Pons (tissue), 1 donor: ENCODE measurements at regions not wholly inside any gene's neighbourhood (a gene's known extent, or its start where the extent isn't known, plus 50 kb on each side); places are given as distances from the start of the nearest gene placed in this dataset.
A peak's percentile ranks its signal among the peaks of the same experiment; 100 is the strongest.
"Not testable (repeated sequence)": the region's sequence is repeated elsewhere in the genome, so short reads cannot be mapped to it uniquely, and the experiment has no call there.

Source experiments
- DNase-seq: peaks from one replicate; pipeline ENCODE4 v3.0.0-alpha.2; 2016; ENCODE audit warnings: low spot score

DNA sequence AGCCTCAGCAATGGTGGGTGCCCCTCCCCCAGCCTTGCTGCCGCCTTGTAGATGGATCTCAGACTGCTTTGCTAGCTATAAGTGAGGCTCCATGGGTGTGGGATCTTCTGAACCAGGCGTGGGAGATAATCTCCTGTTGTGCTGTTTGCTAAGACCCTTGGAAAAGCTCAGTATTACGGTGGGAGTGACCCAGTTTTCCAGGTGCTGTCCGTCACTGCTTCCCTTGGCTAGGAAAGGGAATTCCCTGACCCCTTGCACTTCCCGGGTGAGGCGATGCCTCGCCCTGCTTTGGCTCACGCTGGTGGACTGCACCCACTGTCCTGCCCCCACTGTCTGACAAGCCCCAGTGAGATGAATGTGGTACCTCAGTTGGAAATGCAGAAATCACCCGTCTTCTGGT lies 411.2 kb downstream of the RAB38 start:
- not testable (repeated sequence) for DNase-seq

- DNase-seq, result no peak
Observed at GRCh38 chr11:87754685-87755084, 420.6 kb downstream of the RAB38 start.

DNA sequence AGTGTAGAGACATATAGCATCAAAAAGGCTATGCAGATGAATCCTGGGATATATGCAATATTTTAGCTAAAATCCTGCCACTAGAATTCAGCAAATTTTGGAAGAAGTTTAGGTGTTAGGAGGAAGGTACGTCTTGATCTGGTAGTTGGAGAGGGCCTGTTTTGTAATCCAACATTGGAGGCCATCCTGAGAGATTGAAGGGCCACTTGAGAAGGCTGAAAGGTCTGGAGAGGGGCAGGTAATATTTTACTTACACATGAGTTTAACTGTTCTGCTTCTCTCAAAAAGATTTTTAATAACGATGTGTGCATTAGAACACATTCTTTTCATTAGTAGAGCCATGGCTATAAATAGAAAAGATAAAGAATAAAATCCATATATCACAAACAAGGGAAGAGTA lies 422.1 kb downstream of the RAB38 start:
- no peak for DNase-seq

GRCh38 chr11:87743007-87743406 lies 432.2 kb downstream of the RAB38 start:
- peak; percentile 62 for DNase-seq

DNA sequence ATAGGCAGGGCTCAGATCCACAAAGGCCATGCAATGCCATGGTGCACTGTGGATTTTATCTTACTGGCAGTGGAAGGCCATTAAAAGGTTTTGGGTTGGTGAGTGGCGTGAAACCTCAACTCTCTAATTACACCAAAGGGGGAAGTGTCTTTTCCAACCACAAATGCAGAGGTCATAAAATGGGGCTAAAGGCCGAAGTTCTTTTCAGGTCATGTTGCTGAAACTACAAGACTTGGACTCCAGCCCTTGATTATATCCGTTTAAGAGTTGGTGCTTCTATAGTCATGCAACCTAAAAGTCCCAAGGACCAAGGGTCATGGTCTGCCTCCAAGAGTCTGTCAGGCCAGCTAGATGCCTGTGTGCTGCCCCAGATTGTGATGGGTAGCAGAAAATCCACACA lies 434.3 kb downstream of the RAB38 start:
- no peak for DNase-seq

DNA sequence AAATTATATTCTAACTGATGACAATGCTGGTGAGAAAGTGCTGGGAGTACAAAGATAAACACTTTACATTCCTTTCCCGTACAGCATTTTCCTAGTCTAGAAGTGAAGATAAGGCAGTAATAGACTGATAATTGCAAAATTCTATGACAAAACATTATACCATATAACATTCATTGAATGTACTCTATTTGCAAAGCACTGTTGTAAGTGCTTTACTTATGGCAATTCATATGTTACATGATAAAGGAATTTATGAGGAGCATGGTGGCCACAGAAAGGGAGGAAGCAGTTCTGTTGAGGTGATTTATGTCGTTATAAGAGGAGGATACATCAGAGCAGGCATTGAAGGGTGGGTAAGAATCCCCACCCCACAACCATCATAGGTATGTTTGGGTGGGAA lies 434.8 kb downstream of the RAB38 start:
- no peak for DNase-seq

- no peak for DNase-seq
Observed at GRCh38 chr11:87739766-87740165, 435.5 kb downstream of the RAB38 start.

- no peak for DNase-seq
Observed at GRCh38 chr11:87739261-87739660, 436.0 kb downstream of the RAB38 start.

DNA sequence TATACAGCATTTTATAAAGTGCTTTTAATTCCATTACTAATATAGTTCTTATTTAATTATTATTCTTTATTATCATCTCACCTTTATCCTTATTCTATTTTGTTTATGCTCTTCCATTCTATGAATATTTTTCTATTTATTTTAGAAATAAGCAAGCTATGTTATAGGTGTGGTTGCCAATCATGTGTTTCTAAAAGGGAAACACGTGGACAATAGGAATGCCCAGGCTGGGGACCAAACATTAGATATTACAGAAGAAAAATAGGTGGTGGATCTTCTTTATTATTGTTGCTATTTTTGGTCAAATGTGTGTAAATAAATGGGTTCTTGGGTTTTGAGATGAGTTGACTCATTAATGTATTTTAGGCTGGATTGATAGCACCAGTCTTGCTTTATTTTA lies 438.3 kb downstream of the RAB38 start:
- no peak for DNase-seq

DNA sequence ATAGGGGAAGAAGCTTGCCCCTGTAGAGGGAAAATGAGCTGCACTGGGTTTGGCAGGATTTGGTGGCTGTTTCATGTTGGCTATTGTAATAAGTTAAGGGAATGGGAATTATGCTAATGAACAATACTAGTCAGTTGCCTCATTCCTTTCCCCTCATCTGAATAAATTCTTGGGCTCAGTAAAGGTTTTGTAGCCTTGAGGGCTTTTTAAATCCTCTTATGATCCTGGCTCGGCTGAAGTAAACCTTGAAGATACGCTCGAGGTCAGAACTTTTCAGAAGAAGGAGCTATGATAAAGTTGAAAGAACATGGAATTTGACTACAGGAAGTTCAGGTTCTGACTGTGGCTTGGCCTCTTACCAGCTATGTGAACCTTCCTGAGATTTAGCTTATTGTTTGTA lies 448.7 kb downstream of the RAB38 start:
- no peak for DNase-seq

- DNase-seq, result no peak
Observed at GRCh38 chr11:87724358-87724757, 450.9 kb downstream of the RAB38 start.

DNA sequence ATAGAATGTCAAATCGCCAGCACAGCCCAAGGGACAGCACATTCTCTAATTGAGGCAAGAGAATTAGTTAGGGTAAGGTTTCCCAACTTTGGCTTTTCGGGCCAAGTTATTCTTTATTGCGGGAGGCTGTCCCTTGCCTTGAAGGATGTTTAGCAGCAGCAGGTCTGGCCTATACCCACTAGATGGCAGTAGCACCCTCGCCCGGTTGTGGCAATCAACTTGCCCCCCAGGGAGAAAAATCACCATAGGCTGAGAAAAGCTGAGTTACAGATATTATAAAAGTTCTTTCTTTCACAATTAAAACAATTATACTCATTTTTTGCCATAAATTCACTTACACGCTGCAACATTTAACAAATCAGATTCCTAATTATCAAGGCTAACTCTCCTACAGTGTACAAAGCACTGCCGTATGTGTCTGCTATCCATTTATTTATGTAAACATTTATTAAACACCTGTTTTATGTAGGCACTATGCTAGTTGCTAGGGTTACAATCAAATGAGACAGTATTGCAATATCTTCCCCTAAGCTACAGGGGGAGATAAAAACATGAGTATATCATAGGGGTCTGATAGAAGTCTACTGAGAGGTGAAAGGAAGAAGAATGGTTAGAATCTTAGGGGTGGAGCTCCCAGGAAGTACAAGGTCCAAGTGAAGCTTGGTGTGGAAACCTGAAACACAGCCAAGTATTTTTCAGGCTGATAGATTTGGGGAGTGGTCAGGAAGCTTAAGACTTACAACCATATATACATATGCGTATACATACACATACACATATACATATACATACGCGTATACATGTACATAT lies 452.3 kb downstream of the RAB38 start:
- peak; percentile 28 for DNase-seq

- DNase-seq, result no peak
Observed at GRCh38 chr11:87719326-87720073, 455.7 kb downstream of the RAB38 start.

DNA sequence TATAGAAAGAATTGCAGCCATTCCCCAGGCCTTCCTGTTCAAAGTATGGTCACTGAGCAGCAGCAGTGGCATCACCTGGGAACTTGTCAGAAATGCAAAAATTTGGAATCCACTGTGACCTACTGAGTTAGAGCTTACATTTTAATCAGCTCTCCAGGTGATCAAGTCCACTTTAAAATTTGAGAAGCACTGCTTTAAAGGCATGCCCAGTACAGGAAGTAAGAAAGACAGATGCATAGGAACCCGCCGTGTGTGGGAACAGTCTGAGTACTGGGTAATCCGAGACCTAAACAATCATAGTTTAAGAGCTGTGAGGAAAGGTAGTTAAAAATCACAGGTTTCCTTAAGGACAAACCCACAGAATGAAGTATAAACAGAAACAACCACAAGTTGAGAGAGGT lies 462.4 kb downstream of the RAB38 start:
- no peak for DNase-seq

DNA sequence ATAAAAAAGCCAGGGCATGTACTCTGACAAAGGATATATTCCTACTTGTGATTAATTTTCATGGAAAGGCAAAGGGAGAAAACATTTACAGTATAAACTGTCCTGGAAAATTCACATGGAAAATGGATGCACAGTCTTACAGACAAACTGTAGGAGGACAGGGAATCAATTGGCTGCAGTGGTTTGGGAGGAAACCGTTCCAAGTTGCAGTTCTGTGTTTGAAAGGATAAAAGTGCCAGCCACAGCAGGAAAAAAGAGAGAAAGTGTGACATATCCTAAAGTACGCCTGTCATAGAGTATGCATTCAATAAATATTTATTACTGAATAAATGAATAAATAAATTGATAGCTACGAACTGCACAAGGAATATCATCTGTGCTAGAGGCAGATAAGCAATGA lies 462.9 kb downstream of the RAB38 start:
- DNase-seq, result no peak

- DNase-seq, result not testable (repeated sequence)
Observed at GRCh38 chr11:87703589-87703988, 471.7 kb downstream of the RAB38 start.

- DNase-seq, result no peak
Observed at GRCh38 chr11:87675993-87676392, 499.2 kb downstream of the RAB38 start.

GRCh38 chr11:87666730-87667129 lies 508.5 kb downstream of the RAB38 start:
- DNase-seq, result no peak

GRCh38 chr11:87662287-87662686 lies 513.0 kb downstream of the RAB38 start:
- no peak for DNase-seq

GRCh38 chr11:87660926-87661660 lies 514.1 kb downstream of the RAB38 start:
- DNase-seq, result no peak

- DNase-seq, result no peak
Observed at GRCh38 chr11:87659807-87660206, 515.4 kb downstream of the RAB38 start.

GRCh38 chr11:87645626-87646025 lies 529.6 kb downstream of the RAB38 start:
- no peak for DNase-seq
